ENCODE measurements at regions not wholly inside any gene's neighbourhood (a gene's known extent, or its start where the extent isn't known, plus 50 kb on each side); places are given as distances from the start of the nearest gene placed in this dataset.
"Not testable (repeated sequence)": the region's sequence is repeated elsewhere in the genome, so short reads cannot be mapped to it uniquely, and the experiment has no call there.

GRCh38 chr5:119694284-119694683 is 64.9 kb downstream of the FAM170A start:
- no peak for TF ChIP-seq CTCF (IDR thresholded peaks at IDR 0.05)
- H3K4me3 ChIP-seq: no peak overlapping the region
- H3K4me1 ChIP-seq: no peaks in the 10 kb centered on the region
- H3K9me3 ChIP-seq: peaks cover 0 to 3% of the 10 kb centered on the region in 2 donors
- H3K27ac ChIP-seq: no peak overlapping the region
- H3K27me3 ChIP-seq: no peaks in the 10 kb centered on the region
- intact Hi-C loops (cut with DNase I): no loop called here
- no peaks in the 10 kb centered on the region for H3K36me3 ChIP-seq
- no peak for DNase-seq (ENCODE audit: low spot score in 2 of 2)

GRCh38 chr5:119706049-119706448 is 76.7 kb downstream of the FAM170A start:
- Histone ChIP-seq H3K27ac (no peak overlapping the region), H3K36me3 (no peaks in the 10 kb centered on the region), H3K4me3 (no peak overlapping the region), H3K4me1 (no peaks in the 10 kb centered on the region), H3K27me3 (no peaks in the 10 kb centered on the region), H3K9me3 (no peaks in the 10 kb centered on the region)
- DNase-seq (ENCODE audit: low spot score in 2 of 2): no peak
- TF ChIP-seq CTCF (IDR thresholded peaks at IDR 0.05): no peak
- intact Hi-C loops (cut with DNase I): no loop called here

- intact Hi-C loops (cut with DNase I): no loop called here
- H3K36me3 ChIP-seq: no peaks in the 10 kb centered on the region
- no peaks in the 10 kb centered on the region for H3K27me3 ChIP-seq
- TF ChIP-seq CTCF (IDR thresholded peaks at IDR 0.05): no peak
- H3K4me3 ChIP-seq: no peak overlapping the region
- H3K27ac ChIP-seq: no peak overlapping the region
- H3K4me1 ChIP-seq: no peaks in the 10 kb centered on the region
- no peaks in the 10 kb centered on the region for H3K9me3 ChIP-seq
- DNase-seq (ENCODE audit: low spot score in 2 of 2): no peak
These were observed 78.9 kb downstream of the FAM170A start for GRCh38 chr5:119708076-119708790.

GRCh38 chr5:119721775-119722174 is 92.4 kb downstream of the FAM170A start:
- no peak overlapping the region for H3K27ac ChIP-seq
- no peak overlapping the region for H3K4me3 ChIP-seq
- no peaks in the 10 kb centered on the region for H3K4me1 ChIP-seq
- no peak for TF ChIP-seq CTCF (IDR thresholded peaks at IDR 0.05)
- intact Hi-C loops (cut with DNase I): no loop called here
- H3K9me3 ChIP-seq: no peaks in the 10 kb centered on the region
- H3K36me3 ChIP-seq: no peaks in the 10 kb centered on the region
- no peak for DNase-seq (ENCODE audit: low spot score in 2 of 2)
- no peaks in the 10 kb centered on the region for H3K27me3 ChIP-seq

- H3K4me1 ChIP-seq; H3K4me3 ChIP-seq; H3K36me3 ChIP-seq; DNase-seq (ENCODE audit: low spot score in 2 of 2); H3K9me3 ChIP-seq; H3K27ac ChIP-seq; H3K27me3 ChIP-seq; intact Hi-C loops (cut with DNase I): not testable (repeated sequence)
These were observed 95.9 kb downstream of the FAM170A start for GRCh38 chr5:119725291-119725690.

GRCh38 chr5:119726544-119726943 is 97.2 kb downstream of the FAM170A start:
- Histone ChIP-seq H3K27me3 (no peaks in the 10 kb centered on the region), H3K4me3 (no peak overlapping the region), H3K27ac (no peak overlapping the region), H3K36me3 (no peaks in the 10 kb centered on the region), H3K4me1 (no peaks in the 10 kb centered on the region), H3K9me3 (no peaks in the 10 kb centered on the region)
- no peak for TF ChIP-seq CTCF (IDR thresholded peaks at IDR 0.05)
- DNase-seq (ENCODE audit: low spot score in 2 of 2): no peak
- intact Hi-C loops (cut with DNase I): no loop called here
